ENCODE measurements at regions not wholly inside any gene's neighbourhood (a gene's known extent, or its start where the extent isn't known, plus 50 kb on each side); places are given as distances from the start of the nearest gene placed in this dataset.

DNA sequence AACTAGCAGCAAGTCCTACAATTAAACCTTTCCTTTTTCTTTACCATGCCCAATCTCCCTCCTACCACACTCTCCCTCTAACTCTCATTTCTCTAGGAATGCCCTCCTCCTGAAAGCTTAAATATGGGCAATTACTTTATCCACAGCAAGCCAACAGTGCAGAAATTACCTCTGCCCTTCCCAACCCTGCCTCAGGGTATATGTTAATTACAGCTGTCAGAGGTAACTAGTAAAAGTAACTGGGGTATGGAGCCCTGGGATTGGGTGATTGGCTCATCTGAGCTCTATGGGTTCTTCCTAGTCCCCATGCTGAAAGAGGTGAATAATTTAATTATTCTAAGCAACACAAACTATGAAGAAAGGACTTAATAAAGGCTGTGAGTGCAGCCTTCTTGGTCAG is 478.9 kb upstream of the NMUR2 start:
- Histone ChIP-seq H3K4me1 (ENCODE audit: control insufficient read depth, extremely low read depth, insufficient read depth, low read length) (no peaks in the 10 kb centered on the region), H3K27ac (ENCODE audit: control insufficient read depth, insufficient read depth, low read length) (no peak overlapping the region), H2AFZ (ENCODE audit: control insufficient read depth, low read length) (no peak overlapping the region), H3K27me3 (ENCODE audit: control insufficient read depth, extremely low read depth, insufficient read depth, low read length) (no peaks in the 10 kb centered on the region), H3K36me3 (ENCODE audit: control insufficient read depth in 2 of 2, extremely low read depth in 1 of 2, insufficient read depth in 2 of 2, low read length in 2 of 2) (no peaks in the 10 kb centered on the region), H3K4me2 (ENCODE audit: control insufficient read depth, extremely low read depth, insufficient read depth, low read depth, low read length) (no peak overlapping the region), H3K9me3 (ENCODE audit: control insufficient read depth, low read depth, low read length) (no peaks in the 10 kb centered on the region), H3K9ac (ENCODE audit: control insufficient read depth, extremely low read depth, insufficient read depth, low read length) (no peak overlapping the region), H3K79me2 (ENCODE audit: control insufficient read depth, insufficient read depth, low read length) (no peaks in the 10 kb centered on the region), H3K9me1 (ENCODE audit: control insufficient read depth, extremely low read depth, insufficient read depth, low read length) (no peaks in the 10 kb centered on the region), H4K20me1 (ENCODE audit: control insufficient read depth, extremely low read depth, insufficient read depth, low read length) (no peaks in the 10 kb centered on the region), H3K4me3 (ENCODE audit: control insufficient read depth in 2 of 3, extremely low read depth in 1 of 3, insufficient read depth in 2 of 3, low read depth in 1 of 3, low read length in 3 of 3) (no peak overlapping the region)
- DNase-seq (ENCODE audit: low read depth, low spot score) (no peak), FAIRE-seq (no peak)
- dilution Hi-C loops (cut with MboI; ENCODE audit: extremely low pct_ligation_motif_present, low sequenced_read_pairs): no loop called here
- no peak for TF ChIP-seq EZH2 (IDR thresholded peaks at IDR 0.05; ENCODE audit: low read length)
- TF ChIP-seq, protein P1, sequence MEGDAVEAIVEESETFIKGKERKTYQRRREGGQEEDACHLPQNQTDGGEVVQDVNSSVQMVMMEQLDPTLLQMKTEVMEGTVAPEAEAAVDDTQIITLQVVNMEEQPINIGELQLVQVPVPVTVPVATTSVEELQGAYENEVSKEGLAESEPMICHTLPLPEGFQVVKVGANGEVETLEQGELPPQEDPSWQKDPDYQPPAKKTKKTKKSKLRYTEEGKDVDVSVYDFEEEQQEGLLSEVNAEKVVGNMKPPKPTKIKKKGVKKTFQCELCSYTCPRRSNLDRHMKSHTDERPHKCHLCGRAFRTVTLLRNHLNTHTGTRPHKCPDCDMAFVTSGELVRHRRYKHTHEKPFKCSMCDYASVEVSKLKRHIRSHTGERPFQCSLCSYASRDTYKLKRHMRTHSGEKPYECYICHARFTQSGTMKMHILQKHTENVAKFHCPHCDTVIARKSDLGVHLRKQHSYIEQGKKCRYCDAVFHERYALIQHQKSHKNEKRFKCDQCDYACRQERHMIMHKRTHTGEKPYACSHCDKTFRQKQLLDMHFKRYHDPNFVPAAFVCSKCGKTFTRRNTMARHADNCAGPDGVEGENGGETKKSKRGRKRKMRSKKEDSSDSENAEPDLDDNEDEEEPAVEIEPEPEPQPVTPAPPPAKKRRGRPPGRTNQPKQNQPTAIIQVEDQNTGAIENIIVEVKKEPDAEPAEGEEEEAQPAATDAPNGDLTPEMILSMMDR (optimal IDR thresholded peaks at IDR 0.05 in 1 of 3, IDR thresholded peaks at IDR 0.05 in 1 of 3, conservative IDR thresholded peaks at IDR 0.05 in 1 of 3; ENCODE audit: extremely low read depth in 1 of 3, insufficient read depth in 2 of 3, low read length in 3 of 3): no peak

DNA sequence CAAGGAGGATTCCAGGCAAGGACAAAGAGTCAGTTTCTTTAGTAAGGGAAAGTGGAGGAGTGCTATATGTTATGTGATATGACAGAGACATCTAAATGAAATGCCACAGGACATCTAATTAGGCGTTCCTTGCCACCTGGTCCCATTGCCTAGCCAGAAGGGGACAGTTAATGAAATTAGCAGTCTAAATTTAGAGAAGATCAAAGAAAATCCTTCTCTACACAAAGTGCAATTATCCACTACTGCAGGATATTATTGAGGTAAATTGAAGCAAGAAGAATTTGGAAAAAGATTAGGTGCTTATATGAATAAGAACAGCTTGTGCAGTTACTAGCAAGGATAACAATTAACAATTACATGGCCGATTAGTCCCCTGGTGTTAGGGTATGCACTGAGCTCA is 495.3 kb upstream of the NMUR2 start:
- Histone ChIP-seq H4K20me1 (ENCODE audit: control insufficient read depth, extremely low read depth, insufficient read depth, low read length) (no peaks in the 10 kb centered on the region), H3K9ac (ENCODE audit: control insufficient read depth, extremely low read depth, insufficient read depth, low read length) (no peak overlapping the region), H3K4me2 (ENCODE audit: control insufficient read depth, extremely low read depth, insufficient read depth, low read depth, low read length) (no peak overlapping the region), H3K79me2 (ENCODE audit: control insufficient read depth, insufficient read depth, low read length) (no peaks in the 10 kb centered on the region), H3K36me3 (ENCODE audit: control insufficient read depth in 2 of 2, extremely low read depth in 1 of 2, insufficient read depth in 2 of 2, low read length in 2 of 2) (no peaks in the 10 kb centered on the region), H3K9me3 (ENCODE audit: control insufficient read depth, low read depth, low read length) (no peaks in the 10 kb centered on the region), H3K27me3 (ENCODE audit: control insufficient read depth, extremely low read depth, insufficient read depth, low read length) (no peaks in the 10 kb centered on the region), H3K4me1 (ENCODE audit: control insufficient read depth, extremely low read depth, insufficient read depth, low read length) (no peaks in the 10 kb centered on the region), H3K27ac (ENCODE audit: control insufficient read depth, insufficient read depth, low read length) (no peak overlapping the region), H3K4me3 (ENCODE audit: control insufficient read depth in 2 of 3, extremely low read depth in 1 of 3, insufficient read depth in 2 of 3, low read depth in 1 of 3, low read length in 3 of 3) (no peak overlapping the region), H3K9me1 (ENCODE audit: control insufficient read depth, extremely low read depth, insufficient read depth, low read length) (no peaks in the 10 kb centered on the region), H2AFZ (ENCODE audit: control insufficient read depth, low read length) (no peak overlapping the region)
- dilution Hi-C loops (cut with MboI; ENCODE audit: extremely low pct_ligation_motif_present, low sequenced_read_pairs): no loop called here
- no peak for TF ChIP-seq EZH2 (IDR thresholded peaks at IDR 0.05; ENCODE audit: low read length)
- TF ChIP-seq, protein P1 (optimal IDR thresholded peaks at IDR 0.05 in 1 of 3, IDR thresholded peaks at IDR 0.05 in 1 of 3, conservative IDR thresholded peaks at IDR 0.05 in 1 of 3; ENCODE audit: extremely low read depth in 1 of 3, insufficient read depth in 2 of 3, low read length in 3 of 3): no peak
- DNase-seq (ENCODE audit: low read depth, low spot score) (no peak), FAIRE-seq (no peak)
